NOMO-1 treated with DMSO at 0.1 percent for 48 hours (cell line): ENCODE measurements at regions not wholly inside any gene's neighbourhood (a gene's known extent, or its start where the extent isn't known, plus 50 kb on each side); places are given as distances from the start of the nearest gene placed in this dataset.

Experiments used
- DNase-seq: peaks from one replicate; lab custom pipeline; 2025; ENCODE audit not compliant: unreplicated experiment; lab: John Stamatoyannopoulos, UW

DNA sequence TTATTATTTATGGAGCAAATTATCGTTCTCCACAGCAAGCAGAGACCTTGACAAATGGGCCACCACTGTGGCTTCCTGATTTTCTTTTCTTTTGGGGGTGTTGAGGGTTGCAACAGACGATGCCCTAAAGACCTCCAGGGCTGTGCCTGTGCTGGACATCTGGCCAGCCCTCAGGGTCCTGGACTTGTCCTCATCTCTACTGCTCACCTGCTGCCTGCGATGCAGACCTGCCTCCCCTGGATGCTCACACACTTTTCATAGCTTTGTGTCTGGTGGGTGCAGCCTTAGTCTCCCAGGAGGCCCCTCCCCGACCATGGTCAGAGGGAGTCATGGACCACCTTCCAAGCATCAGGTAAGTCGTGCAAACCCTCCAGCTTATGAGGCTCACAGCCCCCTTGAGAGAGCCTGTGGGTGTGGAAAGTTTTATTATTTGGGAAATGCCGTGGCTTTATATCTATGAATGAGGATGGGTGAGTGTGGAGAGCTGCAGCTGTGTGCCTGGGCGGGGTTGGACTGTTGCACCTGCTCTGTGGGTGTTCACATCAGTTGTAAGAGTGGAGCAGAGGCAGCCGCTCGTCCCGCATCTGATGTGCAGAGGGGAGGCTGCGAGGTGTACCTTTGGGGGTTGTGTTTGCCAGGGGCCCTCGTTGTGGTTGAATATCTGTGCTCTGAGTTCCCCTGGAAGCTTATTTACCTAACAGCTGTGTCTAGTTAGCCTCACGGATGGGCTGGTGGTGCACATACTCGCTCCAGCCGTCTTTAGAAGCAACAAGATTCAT, 126.3 kb upstream of the IRX4 start:
- no peak for DNase-seq

DNA sequence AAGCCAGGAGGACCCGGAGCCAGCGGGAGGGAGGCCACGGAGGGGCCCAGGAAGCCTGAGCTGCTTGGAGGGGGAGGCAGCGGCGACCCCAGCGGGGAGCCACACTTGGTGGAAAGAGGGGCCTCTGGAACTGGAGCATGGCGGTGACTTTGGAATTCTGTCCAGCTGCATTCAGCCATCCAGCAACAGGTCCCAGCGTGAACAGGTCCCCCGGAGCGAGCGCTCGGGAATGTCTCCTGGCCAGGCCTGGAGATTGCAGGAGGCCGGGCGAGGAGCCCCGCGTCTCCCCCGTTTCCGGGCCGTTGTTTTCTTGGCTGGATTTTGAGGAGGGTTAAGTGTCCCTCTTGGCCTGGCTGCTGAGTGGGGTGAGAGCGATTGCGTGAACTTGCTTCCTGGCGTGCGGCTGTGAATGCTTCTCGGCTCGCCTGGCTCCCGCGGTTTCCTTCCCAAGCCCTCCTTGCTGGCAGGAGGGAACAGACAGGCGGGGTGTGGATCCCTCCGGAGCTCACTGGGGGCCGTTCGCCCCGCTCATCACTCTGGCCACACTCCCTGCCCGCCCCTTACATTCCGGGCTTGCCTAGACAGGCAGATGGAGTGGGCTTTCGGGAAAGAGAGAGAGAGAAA, 125.3 kb upstream of the IRX4 start:
- no peak for DNase-seq

DNA sequence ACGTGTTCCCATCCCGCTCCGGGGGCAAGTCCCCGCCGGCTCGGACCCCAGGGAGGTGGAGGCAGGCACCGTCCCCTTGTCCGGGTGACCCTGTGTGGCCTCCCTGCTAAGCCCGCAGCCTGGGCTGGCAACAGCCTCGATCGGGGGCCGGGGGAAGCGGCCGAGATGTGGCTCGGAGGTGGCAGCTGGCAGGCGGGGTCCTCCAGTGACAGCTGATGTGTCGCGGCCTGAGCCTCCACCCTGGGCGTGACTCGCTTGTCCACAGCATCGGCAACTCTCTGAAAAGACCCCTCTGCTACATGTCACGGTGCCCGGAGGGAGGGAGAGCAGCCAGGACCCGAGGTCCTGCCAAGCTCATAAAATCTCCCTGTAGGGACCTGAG, 124.8 kb upstream of the IRX4 start:
- DNase-seq: no peak

DNA sequence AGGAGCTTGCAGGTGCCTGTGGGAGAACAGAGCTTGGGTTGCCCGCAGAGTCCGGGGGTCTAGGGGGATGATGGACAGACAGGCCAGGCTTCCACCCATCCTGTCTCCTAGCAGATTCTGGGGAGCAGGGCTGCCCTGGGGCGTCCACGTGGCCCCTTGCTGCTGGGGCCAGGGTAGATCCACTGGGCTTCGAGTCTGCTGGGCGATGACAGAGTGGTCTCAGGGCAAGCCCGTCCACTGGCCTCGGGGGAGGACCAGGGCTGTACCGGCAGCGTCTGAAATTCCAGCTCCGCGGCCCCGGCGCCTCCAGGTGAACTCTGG, 124.2 kb upstream of the IRX4 start:
- no peak for DNase-seq

DNA sequence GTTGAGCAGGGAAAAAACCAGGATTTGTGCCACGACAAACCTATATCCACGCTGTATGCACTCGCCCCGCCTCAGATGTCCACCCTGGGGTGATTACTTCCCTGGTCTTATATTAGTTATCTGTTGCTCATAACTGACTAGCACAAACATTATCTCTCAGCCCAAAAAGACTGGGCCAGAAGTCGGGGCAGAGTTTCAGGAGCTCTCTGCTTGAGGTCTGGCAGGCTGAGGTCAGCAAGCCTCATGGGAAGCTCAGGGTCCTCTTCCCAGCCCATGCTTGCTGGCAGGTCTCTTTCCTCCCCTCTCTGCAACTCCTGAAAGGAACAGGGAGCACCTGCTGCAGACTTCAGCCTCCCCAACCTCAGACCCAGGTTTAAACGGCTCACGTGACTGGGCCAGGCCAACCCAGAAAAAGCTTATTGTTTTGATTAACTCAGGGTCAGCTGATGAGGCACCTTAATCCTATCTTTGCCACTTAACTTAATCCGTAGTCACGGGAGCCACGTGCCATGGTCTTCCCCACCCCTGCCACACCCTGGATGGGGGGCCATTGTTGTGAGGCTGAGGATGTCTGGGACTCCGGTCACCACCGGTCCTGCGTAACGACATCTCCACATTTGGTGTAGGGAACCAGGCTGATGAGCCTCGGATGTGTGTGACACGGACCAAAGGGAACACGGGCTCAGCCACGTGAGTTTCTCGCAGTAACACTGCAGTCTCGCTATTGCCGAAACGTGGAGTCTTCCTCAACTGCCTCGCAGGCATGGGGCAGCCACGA, 123.7 kb upstream of the IRX4 start:
- no peak for DNase-seq

DNA sequence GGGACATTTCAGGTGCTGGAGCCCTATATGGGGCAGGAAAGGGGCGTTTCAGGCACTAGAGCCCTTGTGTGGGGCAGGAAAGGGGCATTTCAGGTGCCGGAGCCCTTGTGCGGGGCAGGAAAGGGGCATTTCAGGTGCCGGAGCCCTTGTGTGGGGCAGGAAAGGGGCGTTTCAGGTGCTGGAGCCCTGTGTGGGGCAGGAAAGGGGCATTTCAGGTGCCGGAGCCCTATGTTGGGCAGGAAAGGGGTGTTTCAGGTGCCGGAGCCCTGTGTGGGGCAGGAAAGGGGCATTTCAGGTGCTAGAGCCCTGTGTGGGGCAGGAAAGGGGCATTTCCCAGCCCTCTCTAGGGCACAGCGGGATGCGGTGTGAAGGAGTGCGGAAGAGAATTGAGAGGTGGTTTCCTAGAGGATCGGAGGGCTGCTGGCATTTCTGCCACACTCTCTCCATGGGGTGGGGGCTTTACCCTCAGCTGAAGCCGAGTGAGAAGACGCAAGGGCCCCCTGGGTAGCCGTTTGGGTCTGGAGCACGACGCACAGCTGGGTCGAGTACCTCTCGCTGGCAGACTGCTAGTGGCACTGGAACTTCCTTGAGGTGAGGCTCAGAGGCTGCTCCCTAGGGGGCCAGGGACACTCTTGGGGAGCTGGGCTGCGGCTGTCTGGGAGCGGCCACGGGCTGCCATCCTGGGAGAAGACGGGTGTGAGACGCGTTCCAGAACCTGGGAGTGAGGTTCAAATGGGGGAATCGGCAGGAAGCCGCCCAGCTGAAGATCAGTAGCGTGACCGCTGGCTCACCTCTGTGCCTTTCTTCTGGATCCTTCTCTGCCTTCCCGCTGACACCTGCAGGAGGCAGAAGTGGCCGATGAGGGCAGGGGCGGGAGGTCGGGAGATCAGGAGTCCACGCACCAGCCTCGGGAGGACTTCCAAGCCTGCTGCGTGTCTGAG, 122.6 kb upstream of the IRX4 start:
- DNase-seq: no peak

DNA sequence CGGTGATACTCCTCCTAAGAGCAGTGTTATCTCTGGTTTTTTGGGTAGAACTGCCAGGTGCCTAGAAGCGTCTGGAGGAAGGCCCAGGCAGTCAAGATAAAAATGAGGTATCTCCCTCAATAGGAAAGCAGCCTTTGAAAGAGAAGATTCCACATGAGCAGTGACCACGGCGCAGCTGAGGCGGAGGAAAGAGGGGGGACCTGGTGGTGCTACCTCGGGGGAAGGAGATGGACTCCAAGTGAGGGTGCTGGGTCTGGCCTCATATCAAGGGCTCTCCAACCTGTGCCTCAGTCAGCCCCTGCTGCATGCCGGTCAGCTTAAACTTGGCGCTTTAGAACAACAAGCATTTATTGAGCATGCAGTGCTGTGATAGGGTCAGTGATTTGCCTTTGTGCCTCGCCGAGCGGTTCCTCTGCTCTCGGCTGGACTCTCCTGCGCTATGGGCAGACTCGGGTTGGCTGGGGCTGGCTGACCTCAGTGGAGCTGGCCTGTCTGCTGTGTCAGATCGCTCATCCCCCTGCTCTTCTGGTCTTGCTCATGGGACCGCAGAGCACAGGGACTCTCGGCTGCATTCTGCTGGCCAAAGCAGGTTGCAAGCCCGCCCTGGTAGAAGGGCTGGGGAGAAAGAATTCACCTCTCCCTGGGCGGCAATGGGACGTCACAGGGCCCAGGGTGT, 121.1 kb upstream of the IRX4 start:
- DNase-seq: no peak

DNA sequence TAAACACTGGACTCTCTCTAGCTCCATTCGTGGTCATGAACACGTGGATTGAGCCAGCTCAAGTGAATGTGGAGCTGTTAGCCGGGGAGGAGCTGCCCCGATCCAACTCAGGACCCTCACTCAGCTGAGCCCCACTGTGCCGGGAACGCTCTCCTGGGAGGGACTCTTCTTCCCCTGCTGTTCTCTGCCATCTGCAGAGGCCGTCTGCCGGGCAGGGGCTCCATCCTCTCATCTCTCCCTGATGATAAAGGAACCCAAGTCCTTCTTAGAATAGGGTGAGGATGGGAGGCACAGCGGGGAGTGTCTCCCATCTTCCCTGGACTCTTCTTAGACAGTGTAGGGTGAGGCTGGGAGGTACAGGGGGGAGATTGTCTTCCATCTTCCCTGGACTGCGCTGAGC, 120.5 kb upstream of the IRX4 start:
- no peak for DNase-seq

DNA sequence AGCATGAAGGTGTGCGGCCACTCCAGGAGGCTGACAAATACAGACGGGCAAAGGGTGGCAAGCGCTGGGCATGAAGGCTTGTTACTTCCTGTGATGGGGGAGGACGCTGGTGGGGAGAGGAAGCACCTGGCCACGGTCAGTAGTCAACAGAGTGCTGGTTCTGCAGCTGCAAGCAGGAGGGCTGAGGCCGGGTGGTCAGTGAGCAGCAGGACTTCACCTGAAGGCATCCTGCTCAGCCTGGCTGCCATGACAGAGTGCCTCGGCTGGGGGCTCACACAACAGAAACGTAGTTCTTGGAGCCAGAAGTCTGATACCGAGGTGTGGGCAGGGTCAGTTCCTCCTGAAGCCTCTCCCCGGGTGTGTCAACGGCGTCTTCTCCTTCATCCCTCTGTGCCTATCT, 118.6 kb upstream of the IRX4 start:
- no peak for DNase-seq

DNA sequence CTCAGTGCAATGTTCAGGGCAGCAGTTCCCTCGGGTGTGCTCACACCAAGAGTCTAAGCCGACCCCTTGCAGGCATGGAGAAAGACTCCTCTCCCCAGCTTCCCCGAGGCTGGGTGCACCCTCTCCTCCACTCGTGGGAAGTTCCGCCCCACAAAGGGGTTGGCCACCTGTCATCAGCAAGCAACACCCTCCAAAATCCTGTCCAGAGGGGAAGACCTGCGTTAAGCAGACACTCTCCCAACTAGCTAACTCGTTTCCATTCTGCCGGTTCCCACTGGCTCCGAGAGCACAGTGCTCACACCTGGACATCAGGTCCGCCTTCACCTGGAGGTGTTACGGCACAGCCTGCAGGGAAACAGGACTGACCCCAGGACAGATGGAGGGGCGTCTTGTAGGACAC, 117.9 kb upstream of the IRX4 start:
- no peak for DNase-seq

DNA sequence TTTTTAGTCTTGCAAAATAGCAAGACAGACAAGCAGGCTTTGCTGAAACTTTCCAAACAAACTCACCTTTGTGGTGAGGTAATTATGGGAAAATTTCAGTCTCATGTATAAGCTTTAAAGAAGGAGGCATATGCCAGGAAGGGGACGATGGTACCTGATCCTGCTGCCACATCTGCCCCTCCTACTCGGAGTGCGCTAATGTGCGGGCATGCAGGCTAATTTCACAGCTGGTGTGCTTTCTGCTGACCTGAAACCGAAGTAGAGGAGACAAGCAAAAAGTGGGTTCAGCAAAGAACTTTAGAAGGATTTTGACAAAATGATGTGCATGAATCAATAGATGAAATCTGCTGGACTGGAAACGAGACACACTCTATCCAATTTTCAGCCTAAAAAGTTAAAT, 117.1 kb upstream of the IRX4 start:
- no peak for DNase-seq

DNA sequence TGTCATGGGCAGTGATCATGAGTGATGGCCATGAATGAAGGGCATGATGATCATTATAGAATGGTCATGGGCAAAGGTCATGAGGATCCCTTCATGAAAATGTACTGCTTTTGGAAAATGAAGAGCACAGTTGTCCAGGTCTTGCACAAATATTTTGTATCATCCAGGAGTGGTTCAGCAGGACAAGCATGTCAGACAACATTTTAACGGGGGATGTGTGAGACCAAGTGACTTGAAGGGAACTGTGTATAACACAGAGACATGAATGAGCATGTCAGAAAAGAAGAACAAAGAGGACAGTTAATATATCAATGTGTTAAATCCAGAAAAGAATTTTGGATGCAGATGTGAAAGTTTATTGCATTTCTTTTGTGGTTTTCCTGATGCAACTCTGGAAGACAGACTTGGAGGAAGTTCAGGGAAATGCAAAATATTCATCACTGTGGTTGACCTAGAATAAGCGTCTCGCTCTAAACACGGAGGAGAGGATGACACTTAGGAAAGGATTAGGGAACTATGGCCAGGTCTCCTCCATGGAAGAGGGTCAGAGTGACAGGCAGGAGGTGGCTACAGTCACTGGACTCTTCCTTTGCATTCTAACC, 116.1 kb upstream of the IRX4 start:
- DNase-seq: no peak

DNA sequence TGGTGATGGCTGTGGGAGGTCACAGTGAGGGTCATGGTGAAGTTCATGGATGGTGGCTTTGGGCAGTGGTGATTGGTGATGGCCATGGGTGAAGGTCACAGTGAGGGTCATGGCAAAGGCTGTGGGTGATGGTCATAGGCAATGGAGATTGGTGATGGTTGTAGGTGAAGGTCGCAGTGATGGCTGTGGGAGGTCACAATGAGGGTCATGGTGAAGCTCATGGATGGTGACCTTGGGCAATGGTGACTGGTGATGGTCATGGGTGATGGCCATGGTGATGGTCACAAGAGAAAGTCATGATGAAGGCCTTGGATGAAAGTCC, 115.6 kb upstream of the IRX4 start:
- no peak for DNase-seq

DNA sequence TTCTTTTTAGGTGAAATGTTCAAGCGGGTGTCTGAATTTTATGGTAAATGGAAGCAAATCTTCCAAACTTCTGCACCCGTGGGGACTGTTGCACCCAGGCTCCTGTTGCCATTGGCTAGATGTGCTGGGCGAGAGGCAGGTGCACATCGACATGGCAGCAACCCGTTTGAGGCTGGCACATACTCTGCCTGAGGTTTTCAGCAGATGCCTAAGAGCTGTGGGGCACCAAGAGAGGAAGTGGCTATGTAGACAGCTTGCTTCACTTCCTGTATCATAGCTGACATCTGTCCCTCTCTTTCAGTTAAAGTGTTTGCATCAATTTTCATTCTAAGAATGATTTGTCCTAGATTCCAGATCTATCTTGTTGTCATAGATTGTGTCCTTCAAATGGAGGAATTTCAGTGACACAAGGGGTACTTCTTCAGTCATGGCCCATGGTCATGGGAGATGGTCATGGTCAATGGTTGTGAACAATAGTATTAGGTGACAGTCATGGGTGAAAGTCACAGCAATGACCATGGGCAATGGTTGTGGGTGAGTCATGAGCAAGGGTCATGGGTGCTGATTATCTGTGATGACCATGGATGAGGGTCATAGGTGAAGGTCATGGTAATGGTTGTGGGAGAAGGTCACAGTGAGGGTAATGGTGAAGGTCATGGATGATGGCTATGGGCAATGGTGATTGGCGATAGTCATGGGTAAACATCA, 115.1 kb upstream of the IRX4 start:
- DNase-seq: peak; percentile 20

DNA sequence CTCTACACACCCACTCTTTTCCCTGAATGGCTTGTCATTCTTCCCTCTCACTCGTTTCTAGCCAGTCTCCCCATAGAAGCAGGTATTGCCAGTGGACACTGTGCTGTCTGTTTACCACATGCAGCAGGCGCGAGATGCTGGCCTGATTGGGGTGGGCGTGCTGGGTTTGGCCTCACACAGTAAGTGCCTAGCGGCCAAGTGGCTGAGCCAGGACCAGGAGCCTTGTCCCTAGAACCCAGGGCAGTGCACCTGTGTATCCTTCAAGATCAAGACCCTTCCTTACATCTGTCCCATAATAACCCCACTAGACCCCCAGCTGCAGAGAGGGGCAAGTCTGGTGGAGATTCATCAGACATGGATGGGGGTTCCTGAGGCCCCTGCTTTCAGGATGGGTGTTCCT, 112.8 kb upstream of the IRX4 start:
- no peak for DNase-seq

DNA sequence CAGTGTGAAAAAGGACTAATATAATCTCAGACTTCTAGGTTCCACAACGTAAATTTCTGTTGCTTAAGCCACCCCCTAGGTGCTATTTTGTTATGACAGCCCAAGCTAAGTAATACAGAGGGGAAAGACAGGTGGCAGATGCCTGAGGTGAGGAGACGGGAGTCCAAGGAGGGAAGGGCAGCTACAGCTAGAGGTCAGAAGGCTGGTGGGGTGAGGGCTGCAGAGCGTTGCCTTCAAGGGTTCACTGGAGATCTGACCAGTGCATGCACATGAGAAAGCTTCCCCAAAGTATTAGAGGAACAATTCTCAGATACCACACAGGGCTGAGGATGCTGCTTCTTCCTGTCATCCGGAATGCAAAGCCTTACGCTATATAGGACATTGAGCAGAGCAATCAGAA, 104.7 kb upstream of the IRX4 start:
- no peak for DNase-seq

DNA sequence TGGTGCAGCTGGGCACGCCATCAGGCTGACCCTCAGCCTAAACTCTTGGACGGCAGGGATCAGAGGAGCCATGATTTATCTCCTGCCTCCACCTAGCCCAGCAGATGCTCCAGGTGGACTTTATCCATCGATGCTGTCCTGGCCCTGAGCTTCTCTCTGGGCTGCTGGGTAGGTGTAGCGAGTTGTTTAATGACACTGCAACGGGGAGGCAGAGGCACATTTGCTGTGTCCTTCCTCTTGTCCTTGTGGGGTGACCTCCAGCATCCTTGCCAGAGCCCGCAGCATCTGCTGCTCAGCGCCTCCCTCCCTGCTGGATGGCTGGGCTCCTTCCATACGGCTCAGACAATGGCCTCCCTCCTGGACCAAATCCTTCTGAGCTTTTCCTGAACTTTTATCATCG, 103.1 kb upstream of the IRX4 start:
- no peak for DNase-seq

DNA sequence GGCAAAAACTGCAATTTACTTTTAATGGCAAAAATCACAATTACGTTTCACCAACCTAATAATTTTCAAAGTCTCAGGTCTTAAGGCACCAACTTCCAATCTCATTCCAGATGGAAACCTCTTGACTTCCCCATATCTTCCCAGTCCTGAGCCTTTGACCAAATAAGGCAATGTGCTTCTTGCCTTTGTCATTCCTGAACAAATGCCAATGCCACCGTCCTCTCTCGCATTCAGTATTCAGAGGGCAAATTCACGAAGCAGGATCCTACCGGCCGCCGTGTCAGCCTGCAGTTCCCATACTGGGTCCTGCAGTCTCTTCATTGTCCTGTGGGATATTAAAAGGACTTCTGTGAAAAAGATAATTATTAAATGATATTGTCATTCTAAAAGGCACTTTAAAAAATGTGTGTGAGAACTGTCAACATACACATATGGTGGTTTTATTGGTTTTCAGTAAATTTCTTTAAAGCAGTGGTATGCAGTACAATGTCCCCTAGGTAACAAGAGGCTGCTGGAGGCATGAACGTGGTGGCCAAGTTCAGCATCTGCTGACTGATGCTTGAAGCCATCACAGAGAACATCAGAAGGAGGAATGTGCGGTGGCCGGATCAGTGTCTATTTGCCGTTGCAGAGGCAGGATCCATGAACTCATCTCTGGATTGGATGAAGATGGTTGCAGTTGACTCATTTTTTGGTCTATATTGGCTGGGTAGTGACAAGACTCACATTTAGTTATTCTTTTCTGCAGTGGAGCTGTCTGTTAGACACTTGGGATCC, 101.4 kb upstream of the IRX4 start:
- DNase-seq: no peak

DNA sequence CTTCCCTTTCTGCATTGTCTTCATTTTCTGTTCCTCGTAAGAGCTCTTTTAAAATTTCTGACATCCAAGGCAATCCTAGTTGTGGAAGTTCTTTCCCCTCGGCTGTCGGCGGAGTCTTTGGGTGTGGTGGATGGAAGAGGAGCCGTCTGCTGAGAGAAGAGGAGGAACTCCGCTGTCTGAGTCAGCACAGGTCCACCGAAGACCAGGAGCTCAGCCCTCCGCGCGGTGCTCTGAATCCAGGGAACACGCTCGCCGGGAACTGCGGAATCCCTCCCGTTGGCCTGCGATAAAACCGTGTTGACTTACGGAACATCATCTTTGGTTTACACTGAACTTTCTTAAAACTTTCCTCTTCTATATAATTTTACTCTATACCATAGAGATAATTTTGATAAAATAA, 100.7 kb upstream of the IRX4 start:
- no peak for DNase-seq
